HG03460 (cell line): ENCODE measurements at regions not wholly inside any gene's neighbourhood (a gene's known extent, or its start where the extent isn't known, plus 50 kb on each side); places are given as distances from the start of the nearest gene placed in this dataset.

Experiments used
- ATAC-seq: cut with Tn5 transposase; IDR thresholded peaks from one replicate; pipeline ENCODE4 v1.9.1; 2021; ENCODE audit not compliant: unreplicated experiment

DNA sequence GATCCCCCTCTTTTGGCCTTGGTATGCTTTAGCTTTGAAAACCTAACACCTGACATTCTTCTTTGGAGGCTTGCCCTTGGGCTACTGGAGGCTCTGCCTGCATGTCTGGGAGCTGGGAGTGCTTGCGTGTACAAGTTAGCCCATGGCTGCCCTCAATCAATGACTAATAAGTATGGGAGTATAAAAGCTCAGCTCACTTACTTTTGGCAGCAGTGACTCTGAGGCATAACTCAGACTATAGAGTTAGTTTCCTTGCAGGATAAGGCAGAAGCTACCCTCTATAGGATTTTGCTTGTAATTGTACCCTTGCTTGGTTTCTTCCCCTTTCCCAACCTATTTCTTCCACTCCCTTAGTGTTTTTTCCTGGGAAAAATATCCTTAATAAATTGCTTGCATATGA, 247.9 kb downstream of the PPP1R2C start:
- ATAC-seq = no peak

DNA sequence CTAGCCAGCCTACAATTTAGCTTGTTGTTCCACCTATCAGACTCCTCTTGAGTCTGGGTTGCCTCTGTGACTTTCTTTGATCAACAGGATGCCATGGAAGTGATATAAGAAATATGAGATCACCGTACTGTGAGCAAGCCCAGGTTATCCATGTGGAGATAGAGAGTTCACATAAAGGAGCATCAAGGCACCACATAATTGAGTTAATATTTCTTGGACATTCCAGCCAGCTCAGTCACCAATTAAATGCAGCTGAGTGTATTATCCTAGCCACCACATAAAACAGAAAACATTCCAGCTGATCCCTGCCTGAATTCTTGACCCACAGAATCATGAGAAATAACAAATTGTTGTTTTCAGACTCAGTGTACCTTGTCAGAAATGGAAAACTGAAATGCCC, 253.6 kb downstream of the PPP1R2C start:
- ATAC-seq = no peak

DNA sequence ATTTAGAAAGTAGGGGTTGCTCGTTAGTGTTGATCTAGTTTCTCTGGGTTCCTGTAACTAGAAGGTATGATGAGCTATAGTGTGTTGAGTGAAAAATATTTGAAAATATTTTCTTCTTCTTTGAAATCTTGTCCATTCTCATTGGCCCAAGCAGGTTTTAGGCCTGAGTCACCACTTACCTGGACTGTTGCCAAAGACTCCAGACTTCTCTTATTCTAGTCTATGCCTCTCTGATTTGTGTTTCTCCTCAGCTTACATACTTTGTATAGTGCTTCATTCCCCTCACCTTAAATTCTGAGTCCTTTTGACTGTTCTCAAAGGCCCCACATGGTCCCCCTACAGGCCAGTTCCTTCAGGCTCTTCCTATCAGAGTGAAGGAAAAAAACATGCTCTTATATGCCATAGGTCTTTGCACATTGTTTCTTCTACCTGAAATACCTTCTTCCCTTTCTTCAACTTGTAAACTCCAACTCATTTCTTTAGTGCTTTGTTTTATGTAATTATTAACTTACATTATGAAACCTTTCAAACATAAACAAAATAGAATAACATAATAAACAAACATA, 258.2 kb downstream of the PPP1R2C start:
- ATAC-seq = no peak

DNA sequence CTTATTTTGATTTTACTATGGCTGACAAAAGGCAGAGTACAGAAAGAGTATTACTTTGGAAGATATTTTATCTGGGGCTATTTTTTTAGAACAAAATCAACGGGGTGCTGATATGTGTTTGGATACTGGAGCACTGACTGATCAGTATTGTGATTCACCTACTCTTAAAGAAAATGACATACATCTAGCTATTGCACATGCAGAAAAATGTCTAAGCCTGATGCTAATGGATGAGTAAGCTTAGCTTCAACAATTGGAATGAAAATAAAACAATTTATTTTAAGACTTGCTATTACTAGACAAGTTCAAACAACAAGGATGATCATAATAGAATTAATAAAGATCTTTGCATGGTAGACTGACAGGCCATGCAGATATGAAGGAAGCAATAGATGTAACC, 262.0 kb downstream of the PPP1R2C start:
- ATAC-seq = no peak

DNA sequence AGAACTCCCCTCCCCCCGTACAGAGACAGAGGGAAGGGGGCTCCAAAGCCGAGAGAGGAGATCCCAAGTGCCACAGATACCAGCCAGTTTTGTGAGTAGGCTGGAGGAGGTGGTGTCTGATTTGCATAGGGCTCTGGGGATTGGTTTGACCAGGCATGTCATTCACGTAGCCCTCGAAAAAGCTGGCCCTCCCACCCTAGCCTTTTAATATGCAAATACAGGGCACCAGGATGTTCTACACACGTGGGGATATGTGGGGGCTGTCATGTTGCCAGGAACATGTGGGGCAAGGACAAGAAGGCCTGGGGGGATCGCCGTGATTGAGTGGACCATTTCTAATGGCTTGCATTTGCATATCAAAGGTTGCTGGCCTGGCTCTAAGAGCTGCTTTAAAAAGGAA, 272.9 kb downstream of the PPP1R2C start:
- ATAC-seq = no peak

DNA sequence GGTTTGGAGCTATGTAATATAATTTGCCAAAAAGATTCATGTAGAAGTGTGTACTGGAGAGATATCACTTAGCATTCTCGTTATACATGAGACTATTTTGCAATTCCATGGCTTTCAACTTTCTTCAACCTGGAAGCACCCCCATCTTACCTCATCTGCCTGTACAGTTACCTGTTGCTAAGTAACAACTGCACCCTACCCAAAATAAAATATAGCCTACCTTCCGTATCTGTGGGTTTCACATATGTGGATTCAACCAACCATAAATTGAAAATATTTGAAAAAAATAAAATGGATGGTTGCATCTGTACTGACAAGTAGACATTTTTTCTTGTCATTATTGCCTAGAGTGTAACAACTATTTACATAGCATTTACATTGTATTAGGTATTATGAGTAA, 278.3 kb downstream of the PPP1R2C start:
- no peak for ATAC-seq

DNA sequence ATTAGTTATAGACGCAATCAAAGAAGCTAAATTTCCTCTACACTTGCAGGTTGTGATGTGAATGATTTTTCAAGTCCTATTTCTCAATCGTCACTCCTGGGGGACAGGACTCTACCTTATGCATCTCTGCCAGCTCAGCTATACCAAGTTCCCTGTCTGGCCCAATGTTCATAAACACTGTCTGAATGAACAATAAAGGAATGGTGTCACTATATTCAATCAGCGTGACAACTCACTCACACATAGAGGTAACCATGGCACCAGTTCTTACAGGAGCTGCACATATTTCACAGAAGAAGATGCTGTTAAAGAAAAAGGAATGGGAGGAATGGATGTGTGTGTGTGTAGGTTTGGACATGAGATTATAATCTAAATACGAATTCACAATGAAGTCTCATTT, 280.6 kb downstream of the PPP1R2C start:
- no peak for ATAC-seq

DNA sequence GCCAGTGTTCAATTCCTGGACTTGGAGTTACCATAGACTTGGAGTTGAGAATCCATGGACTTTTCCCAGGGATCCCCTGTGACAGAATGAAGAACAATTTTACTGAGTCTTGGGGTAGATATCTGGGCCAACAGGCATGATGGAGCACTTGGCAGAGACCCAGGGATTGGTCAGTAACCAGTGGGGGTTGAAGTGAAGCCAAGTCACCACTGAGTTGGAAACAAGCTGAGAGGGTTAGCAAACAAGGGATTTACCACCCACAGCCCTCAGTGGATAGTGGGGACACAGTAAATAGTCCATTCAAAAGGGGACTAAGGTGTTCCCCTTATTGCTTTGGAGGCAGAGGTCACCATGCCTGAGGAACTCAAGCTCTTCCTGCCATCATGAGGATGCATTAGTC, 281.7 kb downstream of the PPP1R2C start:
- ATAC-seq = no peak

DNA sequence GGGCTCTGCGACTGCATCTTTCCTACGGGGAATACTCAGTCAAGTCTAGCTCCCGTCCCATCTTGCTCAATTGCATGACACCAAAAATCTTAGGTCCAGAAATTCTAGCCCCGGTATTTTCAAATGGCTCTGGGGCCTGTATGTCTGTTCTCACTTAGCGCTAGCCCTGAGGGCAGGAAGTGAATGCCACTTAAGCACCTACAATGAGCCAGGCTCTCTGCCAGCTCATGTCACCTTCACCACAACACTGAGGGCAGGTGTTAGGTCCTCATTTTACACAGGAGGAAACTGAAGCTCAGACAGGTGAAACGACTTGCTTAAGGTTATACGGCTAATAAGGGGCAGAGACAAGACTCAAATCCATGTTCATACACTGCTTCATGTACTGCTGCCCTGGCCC, 282.8 kb downstream of the PPP1R2C start:
- no peak for ATAC-seq

DNA sequence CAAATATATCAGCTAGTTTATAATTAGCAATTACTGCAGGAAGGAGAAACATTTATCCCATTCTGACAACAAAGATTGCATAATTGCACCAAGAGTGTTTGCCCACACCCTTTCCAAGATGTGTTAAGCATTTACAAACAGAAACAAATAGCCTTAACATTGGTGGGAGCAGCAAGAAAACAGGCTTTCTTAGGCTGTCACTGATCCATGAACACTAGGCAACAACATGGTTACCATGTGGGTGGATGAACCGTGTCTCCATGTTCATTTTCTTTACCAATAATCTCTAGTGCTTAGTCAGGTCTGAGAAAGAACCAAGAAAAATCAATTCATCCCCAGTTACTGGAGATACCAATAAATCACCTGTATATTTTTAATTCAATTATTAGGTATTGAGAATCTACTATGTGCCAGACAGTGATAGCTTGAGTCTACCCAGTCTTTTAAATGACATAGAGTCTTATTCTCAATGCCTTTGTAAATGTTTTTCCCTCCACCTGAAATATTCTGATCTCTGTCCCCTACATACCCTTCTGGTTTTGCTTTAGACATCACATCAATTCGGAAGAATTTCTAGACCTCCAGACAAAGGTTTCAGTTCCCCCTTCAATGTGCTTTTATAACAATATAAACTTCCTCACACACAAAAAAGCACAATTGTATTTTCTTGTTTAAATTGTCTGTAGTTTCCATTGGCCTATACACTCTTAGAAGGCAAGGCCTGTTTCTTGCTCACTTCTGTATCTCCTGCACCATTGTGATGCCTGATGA, 286.6 kb downstream of the PPP1R2C start:
- no peak for ATAC-seq

DNA sequence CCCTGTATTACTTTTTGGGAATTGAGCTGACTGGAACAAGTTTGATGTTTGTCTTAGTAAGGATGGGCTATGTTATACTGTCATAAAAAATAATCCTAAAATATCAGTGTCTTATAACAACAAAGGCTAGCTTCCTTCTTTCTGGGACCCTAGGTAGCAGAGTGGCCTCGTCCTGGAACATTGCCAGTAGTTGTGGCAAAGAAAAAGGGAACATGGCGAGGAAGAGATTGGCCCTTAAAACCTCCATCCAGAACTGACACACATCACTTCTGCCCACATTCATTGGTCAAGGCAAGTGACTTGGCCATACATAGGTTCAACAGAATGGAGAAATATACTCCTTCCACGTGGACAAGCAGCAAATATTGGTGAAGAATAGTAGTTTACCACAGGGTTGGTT, 287.9 kb downstream of the PPP1R2C start:
- ATAC-seq = no peak

DNA sequence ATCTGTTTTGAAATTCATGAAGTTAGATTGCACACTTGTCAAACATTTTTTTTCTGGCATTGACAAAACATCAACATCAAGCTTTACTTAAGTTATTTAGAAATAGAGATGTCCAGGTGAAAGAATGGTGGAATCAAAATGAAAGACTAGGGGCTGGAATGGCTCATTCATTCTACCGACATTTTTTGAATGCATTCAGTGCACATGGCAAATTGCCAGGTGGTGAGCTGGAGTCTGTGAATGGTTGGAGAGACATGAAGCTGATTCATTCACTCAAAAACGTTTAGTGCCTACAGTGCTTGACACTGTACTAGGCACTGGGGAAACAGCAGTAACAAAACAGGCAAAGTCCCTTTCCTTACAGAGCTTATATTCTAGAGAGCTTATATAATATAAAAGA, 292.4 kb downstream of the PPP1R2C start:
- ATAC-seq = no peak

DNA sequence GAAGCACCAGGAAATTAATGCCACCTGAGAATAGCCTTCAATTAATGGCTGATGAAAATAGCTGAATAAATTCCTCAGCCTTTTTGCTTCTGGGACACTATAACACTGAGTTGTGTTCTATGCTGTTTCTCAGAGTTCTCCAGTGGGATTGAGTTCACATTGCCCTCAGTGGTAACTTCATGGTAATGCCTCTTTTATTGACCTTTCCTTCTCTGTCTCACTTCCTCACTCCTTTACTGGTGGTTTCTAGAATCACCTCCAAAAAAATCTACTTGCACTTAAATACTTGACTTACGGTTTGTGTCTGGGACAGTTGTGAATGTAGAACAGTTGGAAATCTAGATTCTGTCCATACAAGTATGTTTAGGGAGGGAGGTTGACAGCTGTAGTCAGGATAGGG, 293.7 kb downstream of the PPP1R2C start:
- no peak for ATAC-seq

DNA sequence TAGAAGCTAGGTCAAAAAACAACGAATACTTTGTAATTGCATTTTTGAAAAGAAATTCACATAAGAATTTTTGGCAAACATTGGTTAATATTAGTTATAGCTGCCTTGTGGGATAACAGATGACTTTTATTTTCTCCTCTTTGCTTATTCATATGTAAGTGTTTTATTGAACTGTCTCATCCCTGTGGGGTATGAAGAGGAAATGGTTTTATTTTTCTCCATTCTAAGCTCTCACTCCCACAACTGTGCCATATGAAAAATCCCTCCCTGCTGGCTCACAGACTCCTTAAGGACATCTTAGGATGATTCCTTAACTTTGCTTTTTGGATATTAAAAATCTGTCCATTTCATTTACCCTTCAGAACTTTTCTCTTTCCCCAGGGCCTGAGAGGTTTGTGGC, 300.6 kb downstream of the PPP1R2C start:
- ATAC-seq = no peak

DNA sequence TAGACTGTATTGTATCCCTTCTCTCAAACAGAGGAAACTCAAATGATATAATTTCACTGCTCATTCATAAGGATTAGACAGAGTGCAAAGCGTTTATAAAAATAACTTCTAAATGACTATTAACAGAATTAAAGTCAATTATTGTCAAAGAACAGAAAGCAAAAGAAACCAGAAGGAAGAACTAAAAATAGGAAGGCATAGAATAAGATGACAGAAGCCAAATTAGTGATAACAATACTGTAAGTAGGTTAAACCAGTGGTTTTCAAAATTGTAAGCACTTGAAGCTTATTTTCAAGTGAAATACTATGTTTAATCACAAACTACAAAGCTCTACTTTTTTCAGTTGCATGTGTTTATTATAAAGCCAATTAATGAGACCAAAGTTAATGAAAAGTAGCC, 305.2 kb downstream of the PPP1R2C start:
- no peak for ATAC-seq

DNA sequence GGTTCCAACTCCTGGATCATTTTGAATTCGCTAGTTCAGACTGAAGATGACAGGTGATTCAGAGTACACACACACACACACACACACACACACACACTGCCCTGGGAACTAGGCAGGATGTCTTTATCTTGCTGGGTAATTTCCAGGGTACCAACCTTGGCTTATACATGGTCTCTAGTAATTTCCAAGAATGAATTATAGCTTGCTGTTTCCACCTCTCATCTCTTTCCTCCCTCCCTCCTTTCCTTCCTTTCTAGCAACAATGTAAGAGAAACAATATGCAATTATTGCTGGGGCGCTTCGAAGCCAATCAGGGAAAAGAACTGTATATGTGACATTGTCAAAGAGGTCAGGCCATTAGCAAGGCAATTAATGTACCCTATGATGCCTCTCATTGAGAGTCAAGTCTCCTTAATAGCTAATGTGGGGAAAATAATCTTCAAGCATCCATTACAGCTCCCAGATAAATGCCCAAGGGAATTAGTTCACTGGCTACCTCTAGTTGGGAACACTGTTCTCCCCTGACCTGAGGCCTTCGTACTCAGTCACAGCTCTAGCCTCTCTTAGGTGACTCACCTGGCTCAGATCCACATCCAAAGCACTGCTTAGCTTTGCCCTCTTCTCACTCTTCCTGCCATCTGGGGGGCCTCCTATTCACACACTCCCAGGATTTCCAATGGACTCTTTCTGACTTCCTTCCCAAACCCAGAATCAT, 311.5 kb downstream of the PPP1R2C start:
- no peak for ATAC-seq

DNA sequence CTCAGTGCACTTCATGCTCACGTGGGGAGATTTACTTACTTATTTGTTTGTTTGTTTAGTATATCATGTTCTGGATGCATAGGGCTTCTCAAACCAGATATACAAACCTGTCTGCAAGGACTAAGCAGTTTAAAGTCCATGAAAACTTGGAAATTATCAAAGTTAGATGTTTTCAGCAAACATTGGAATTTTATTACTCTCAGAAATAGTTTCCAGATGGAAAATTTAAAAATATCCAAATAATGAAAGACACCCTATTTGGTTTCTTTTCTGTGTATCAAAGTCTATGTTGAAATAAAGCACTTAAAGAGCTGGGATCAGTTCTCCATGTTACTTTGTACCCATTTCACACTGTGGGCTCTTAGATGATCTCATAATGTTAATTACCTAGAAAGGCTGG, 312.1 kb downstream of the PPP1R2C start:
- no peak for ATAC-seq

DNA sequence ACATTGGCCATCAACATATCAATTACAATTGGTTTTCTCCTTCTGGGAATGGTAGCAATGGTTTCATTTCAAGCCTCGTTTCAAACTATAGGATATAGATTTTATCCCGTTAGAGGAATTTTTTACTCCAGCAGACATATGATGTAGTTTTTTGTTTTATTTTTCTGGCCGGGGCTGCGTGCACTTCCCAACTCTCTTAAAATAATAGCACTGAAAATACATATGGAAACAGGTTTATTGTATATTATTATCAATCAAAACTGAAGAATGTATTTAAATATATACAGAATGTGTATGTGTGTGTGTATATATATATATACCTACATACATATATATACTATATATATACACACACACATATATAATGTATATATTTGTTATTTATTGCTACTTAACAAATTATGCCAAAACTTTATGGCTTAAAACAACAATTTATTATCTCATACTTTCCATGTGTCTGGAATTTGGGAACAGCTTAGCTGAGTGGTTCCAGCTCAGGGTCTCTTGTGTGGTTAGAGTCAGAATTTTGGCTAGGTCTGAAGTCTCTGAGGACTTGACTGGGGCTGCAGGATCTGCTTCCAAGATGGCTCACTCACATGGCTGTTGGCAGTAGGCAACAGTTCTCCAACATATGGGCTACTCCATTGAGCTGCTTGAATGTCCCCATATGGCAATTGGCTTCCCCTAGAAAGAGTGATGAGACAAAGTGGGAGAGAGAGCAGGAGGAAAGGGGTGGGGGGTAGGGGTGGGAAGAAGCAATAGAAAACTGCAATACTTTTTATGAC, 314.1 kb downstream of the PPP1R2C start:
- ATAC-seq = no peak

DNA sequence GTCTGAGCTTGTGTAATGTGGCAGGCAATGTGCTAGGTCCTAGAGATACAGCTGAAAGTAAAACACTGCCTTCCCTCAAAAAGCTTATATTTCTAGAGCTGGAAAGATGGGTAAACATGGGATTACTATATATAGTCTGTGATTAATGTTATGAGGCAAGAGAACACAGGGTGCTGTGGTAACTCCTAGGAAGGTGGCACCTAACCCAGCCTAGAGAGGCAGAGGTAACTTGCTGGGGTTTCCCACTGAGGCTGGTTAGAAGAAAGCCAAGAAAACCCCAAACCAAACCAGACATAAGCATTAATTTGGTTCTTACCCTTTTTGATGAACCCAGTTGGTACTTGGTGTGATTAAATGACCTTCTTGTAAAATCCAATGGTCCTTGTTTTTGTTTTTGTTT, 315.0 kb downstream of the PPP1R2C start:
- no peak for ATAC-seq

DNA sequence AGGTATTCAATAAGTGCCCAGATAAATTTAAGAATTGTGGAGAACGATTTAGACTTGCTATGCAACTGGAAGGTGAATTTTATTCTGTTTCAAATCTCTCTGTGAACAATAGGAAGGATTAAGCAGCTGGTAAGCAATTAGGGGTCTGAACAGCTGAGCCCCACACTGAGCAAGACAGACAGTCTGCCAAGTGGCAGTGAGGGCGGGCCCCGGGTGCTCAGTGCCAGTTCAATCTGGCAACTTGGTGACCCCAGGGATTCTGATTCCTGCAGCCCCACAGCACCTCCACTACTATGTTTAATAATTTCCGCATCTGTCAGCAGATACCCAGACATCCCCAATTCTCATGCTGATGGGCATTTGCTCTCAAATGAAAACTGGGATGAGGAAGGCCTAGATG, 317.3 kb downstream of the PPP1R2C start:
- ATAC-seq = no peak

DNA sequence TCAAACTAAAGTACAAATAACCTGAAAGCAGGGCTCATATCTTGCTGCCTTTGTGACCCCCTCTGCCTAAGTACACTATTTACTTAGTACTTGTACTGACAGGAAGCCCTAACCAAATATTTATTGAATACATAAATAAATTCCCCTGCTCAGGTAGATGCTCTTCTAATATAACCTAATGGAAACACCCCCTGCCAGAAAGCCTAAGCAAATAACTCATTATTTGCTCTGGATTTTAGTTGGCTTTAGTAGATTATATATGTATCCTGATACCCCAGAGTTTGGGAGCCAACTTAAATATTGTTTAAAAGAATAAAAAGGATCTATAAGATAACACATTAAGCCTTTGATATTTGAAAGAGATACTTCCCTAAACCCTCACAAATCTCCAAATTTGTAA, 318.2 kb downstream of the PPP1R2C start:
- ATAC-seq = no peak
